ENCODE measurements at regions not wholly inside any gene's neighbourhood (a gene's known extent, or its start where the extent isn't known, plus 50 kb on each side); places are given as distances from the start of the nearest gene placed in this dataset.

DNA sequence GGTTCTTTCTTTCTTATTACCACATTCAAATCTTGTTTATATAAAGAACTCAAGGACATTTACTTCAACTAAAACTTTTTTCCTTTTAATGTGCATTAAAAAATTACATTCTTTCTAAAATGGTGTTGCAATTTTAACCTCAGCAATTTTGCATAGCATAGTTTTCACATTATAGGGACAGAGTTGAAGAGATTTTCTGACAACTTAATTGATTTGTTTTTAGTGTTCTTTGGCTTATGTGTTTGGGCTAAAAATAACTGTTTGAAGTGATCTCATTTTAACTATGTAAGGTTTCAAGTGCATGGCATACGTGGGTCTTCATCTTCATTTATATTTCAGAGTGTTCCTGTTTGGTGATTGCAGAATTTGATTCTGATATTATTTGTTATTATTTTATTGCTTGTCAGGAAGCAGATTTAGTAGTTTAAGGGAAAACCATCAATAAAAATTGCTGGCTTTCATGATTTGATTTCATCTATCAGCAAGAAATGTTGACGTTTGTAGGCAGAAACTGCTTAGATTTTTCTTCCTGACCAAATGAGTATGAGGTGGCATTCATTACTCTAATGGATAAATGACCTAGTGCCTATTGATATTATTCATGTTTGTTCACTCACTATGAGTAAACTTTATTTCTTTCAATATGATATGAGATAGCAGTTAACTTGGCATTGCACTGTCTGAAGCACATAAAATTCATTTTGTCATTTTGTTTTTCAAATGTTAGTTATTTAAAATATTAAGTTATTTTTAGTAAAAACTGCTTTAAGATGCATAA lies 398.4 kb downstream of the NUP35 start:
- TF ChIP-seq, protein P1, sequence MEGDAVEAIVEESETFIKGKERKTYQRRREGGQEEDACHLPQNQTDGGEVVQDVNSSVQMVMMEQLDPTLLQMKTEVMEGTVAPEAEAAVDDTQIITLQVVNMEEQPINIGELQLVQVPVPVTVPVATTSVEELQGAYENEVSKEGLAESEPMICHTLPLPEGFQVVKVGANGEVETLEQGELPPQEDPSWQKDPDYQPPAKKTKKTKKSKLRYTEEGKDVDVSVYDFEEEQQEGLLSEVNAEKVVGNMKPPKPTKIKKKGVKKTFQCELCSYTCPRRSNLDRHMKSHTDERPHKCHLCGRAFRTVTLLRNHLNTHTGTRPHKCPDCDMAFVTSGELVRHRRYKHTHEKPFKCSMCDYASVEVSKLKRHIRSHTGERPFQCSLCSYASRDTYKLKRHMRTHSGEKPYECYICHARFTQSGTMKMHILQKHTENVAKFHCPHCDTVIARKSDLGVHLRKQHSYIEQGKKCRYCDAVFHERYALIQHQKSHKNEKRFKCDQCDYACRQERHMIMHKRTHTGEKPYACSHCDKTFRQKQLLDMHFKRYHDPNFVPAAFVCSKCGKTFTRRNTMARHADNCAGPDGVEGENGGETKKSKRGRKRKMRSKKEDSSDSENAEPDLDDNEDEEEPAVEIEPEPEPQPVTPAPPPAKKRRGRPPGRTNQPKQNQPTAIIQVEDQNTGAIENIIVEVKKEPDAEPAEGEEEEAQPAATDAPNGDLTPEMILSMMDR (conservative IDR thresholded peaks at IDR 0.05 in 1 of 2, IDR thresholded peaks at IDR 0.05 in 1 of 2; ENCODE audit: extremely low read depth in 1 of 2, insufficient read depth in 1 of 2, low read depth in 1 of 2, low read length in 2 of 2), result no peak
- no peak for TF ChIP-seq EZH2 (IDR thresholded peaks at IDR 0.05; ENCODE audit: borderline replicate concordance, low read length)

All from mammary epithelial cell (primary cell).